GM12878 (cell line): ENCODE measurements at regions not wholly inside any gene's neighbourhood (a gene's known extent, or its start where the extent isn't known, plus 50 kb on each side); places are given as distances from the start of the nearest gene placed in this dataset.

Experiments used
- EGR1 ChIP-seq, 2 experiments: IDR thresholded peaks; 1 replicate in 1 of 2; 2 replicates in 1 of 2; pipeline ENCODE4 v1.6.1; 2011 to 2012; ENCODE audit warnings: low read depth in 2 of 2, low read length in 2 of 2, borderline replicate concordance in 1 of 2, mild to moderate bottlenecking in 1 of 2, moderate library complexity in 1 of 2
- EP300 ChIP-seq, 2 experiments: fragments of 150-350 bp in 1 of 2; IDR thresholded peaks; 2 replicates each; pipeline ENCODE4 v1.6.1; 2011 to 2012; ENCODE audit warnings: low read depth in 2 of 2, low read length in 2 of 2, borderline replicate concordance in 1 of 2, improper control_type of control experiment in 1 of 2, inconsistent platforms in 1 of 2; ENCODE audit not compliant: control insufficient read depth in 1 of 2
- EZH2 ChIP-seq: IDR thresholded peaks from 2 replicates; pipeline ENCODE4 v1.6.1; 2012; ENCODE audit warnings: low read depth, mild to moderate bottlenecking, control low read depth, inconsistent platforms, low read length, borderline replicate concordance; ENCODE audit not compliant: control insufficient read depth
- FOXK2 ChIP-seq: fragments of 450-650 bp; IDR thresholded peaks from 2 replicates; pipeline ENCODE4 v1.6.1; 2017; ENCODE audit warnings: mild to moderate bottlenecking, moderate library complexity
- ZBED1 ChIP-seq: IDR thresholded peaks from 2 replicates; pipeline ENCODE4 v1.6.1; 2016; ENCODE audit warnings: borderline replicate concordance
- TF ChIP-seq, protein P1 (sequence below): IDR thresholded peaks from 2 replicates; pipeline ENCODE4 v1.6.1; 2012; ENCODE audit warnings: low read depth, low read length, improper control_type of control experiment
- TF ChIP-seq, protein P2 (sequence below), 3 experiments: IDR thresholded peaks in 2 of 3; conservative IDR thresholded peaks in 1 of 3; 2 replicates each; pipeline ENCODE4 v1.5.1; 2011; ENCODE audit warnings: low read depth in 3 of 3, low read length in 3 of 3, mild to moderate bottlenecking in 3 of 3, control low read depth in 2 of 3, moderate library complexity in 2 of 3, inconsistent platforms in 1 of 3, mixed read lengths in 1 of 3; ENCODE audit not compliant: control insufficient read depth in 2 of 3, insufficient read depth in 1 of 3; ENCODE audit errors: extremely low read depth in 1 of 3

DNA sequence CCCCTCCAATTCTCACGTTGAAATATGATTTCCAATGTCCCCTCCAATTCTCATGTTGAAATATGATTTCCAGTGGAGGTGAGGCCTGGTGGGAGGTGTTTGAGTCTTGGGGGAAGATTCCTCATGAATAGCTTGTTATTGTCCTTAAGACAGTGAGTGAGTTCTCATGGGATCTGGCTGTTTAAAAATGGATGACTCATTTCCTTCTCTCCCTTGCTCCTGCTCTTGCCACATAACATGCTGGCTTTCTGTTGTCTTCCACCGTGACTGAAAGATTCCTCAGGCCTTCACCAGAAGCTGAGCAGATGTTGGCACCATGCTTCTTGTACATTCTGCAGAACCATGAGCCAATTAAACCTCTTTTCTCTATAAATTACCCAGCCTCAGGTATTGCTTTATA is 346.8 kb upstream of the TECRL start:
- TF ChIP-seq EZH2 (no peak), EP300 (IDR thresholded peaks at IDR 0.05; ENCODE audit: borderline replicate concordance in 1 of 2, control insufficient read depth in 1 of 2, low read depth in 2 of 2, low read length in 2 of 2) (no peak), FOXK2 (no peak), ZBED1 (no peak), EGR1 (IDR thresholded peaks at IDR 0.05; ENCODE audit: borderline replicate concordance in 1 of 2, low read depth in 2 of 2, low read length in 2 of 2) (no peak)
- TF ChIP-seq, protein P1, sequence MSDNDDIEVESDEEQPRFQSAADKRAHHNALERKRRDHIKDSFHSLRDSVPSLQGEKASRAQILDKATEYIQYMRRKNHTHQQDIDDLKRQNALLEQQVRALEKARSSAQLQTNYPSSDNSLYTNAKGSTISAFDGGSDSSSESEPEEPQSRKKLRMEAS: no peak
- TF ChIP-seq, protein P2, sequence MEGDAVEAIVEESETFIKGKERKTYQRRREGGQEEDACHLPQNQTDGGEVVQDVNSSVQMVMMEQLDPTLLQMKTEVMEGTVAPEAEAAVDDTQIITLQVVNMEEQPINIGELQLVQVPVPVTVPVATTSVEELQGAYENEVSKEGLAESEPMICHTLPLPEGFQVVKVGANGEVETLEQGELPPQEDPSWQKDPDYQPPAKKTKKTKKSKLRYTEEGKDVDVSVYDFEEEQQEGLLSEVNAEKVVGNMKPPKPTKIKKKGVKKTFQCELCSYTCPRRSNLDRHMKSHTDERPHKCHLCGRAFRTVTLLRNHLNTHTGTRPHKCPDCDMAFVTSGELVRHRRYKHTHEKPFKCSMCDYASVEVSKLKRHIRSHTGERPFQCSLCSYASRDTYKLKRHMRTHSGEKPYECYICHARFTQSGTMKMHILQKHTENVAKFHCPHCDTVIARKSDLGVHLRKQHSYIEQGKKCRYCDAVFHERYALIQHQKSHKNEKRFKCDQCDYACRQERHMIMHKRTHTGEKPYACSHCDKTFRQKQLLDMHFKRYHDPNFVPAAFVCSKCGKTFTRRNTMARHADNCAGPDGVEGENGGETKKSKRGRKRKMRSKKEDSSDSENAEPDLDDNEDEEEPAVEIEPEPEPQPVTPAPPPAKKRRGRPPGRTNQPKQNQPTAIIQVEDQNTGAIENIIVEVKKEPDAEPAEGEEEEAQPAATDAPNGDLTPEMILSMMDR (IDR thresholded peaks at IDR 0.05 in 2 of 3, conservative IDR thresholded peaks at IDR 0.05 in 1 of 3; ENCODE audit: control insufficient read depth in 2 of 3, extremely low read depth in 1 of 3, insufficient read depth in 1 of 3, low read depth in 3 of 3, low read length in 3 of 3): no peak
